IPS DF 6.9 (cell line): ENCODE measurements at regions not wholly inside any gene's neighbourhood (a gene's known extent, or its start where the extent isn't known, plus 50 kb on each side); places are given as distances from the start of the nearest gene placed in this dataset.
"Not testable (repeated sequence)": the region's sequence is repeated elsewhere in the genome, so short reads cannot be mapped to it uniquely, and the experiment has no call there.

Source experiments
- DNase-seq: peaks from one replicate; pipeline ENCODE4 v3.0.0-alpha.2; 2013; ENCODE audit warnings: low read depth, low spot score
- H3K27ac ChIP-seq: one replicate; pipeline ENCODE4 v1.5.1; 2013; ENCODE audit warnings: low read length, control low read depth
- H3K27me3 ChIP-seq: 2 replicates; pipeline ENCODE4 v1.6.1; 2013; ENCODE audit warnings: mild to moderate bottlenecking, low read length; ENCODE audit not compliant: control insufficient read depth, insufficient read depth
- H3K36me3 ChIP-seq: 2 replicates; pipeline ENCODE4 v1.6.1; 2013; ENCODE audit warnings: low read length; ENCODE audit not compliant: control insufficient read depth, insufficient read depth
- H3K4me1 ChIP-seq: 2 replicates; pipeline ENCODE4 v1.6.1; 2013; ENCODE audit warnings: low read length; ENCODE audit not compliant: control insufficient read depth, insufficient read depth
- H3K4me3 ChIP-seq: 2 replicates; pipeline ENCODE4 v1.5.1; 2013; ENCODE audit warnings: mild to moderate bottlenecking, low read length
- H3K9me3 ChIP-seq: 2 replicates; pipeline ENCODE4 v1.6.1; 2013; ENCODE audit warnings: low read length, inconsistent platforms; ENCODE audit not compliant: control insufficient read depth, insufficient read depth
- WGBS: extraction: QIAGEN DNeasy Blood & Tissue Kit; methylation state at CpG from one replicate; pipeline ENCODE4 v1.1.7; 2013; ENCODE audit warnings: mixed read lengths, missing lambda C conversion rate; ENCODE audit not compliant: insufficient read length, insufficient coverage; 5-methylcytosine and 5-hydroxymethylcytosine counted together

GRCh38 chr2:16199882-16200553 lies 259.7 kb downstream of the MYCN start:
- H3K4me1 ChIP-seq, result no peaks in the 10 kb centered on the region
- no peak overlapping the region for H3K27ac ChIP-seq
- WGBS, result no CpG with 5 or more reads among the region's 10 CpGs
- H3K9me3 ChIP-seq, result no peaks in the 10 kb centered on the region
- no peak overlapping the region for H3K4me3 ChIP-seq
- H3K36me3 ChIP-seq, result no peaks in the 10 kb centered on the region
- no peak for DNase-seq
- H3K27me3 ChIP-seq, result no peaks in the 10 kb centered on the region

DNA sequence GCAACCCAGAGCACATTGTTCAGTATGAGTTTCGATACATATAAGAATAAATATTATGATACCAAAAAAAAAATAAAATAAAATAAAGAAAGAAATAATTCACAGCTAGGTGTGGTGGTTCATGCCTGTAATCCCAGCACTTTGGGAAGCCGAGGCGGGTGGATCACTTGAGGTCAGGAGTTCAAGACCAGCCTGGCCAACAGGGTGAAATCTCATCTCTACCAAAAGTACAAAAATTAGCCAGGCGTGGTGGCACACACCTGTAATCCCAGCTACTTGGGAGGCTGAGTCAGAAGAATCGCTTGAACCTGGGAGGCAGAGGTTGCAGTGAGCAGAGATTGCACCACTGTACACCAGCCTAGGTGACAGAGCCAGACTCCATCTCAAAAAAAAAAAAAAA lies 258.9 kb downstream of the MYCN start:
- not testable (repeated sequence) for DNase-seq, H3K36me3 ChIP-seq, H3K4me1 ChIP-seq, H3K27ac ChIP-seq, H3K27me3 ChIP-seq, H3K4me3 ChIP-seq, H3K9me3 ChIP-seq
- WGBS, result no CpG with 5 or more reads among the region's 5 CpGs

DNA sequence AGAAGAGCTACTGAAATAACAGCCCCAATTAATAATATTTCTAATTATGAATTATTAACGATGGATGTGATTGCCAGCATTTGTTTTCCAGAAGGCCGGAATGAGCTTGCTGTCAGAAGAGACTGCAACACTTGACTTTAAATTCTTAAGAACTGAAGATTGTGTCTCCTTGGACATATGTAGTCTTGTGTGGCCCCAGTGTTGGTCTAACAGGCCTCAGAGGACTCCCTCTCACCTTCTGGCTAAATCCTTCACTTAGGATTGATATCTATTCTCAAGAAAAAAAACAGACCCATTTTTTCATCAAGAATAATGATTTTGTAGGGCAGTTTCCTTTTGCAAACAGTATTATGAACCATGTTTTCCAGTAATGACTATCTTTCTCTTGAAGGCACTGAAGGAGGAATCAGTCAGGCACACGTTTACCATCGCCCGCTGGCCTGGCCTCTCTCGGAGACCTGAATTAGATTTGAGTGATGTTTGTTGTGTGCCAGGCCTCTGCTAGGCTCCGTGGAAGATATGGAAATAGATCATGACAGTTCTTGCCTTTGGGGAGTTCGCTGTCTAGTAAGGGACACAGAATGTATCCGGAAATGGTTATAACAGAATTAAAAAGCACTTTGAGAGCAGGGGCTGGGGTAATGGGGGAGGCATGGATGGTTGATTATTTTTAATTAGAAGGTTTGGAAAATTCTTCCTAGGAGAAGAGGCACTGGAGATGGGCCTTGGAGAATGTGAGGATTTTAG lies 258.0 kb downstream of the MYCN start:
- H3K36me3 ChIP-seq, result no peaks in the 10 kb centered on the region
- DNase-seq, result no peak
- H3K27me3 ChIP-seq, result no peaks in the 10 kb centered on the region
- no CpG with 5 or more reads among the region's 9 CpGs for WGBS
- H3K4me1 ChIP-seq, result no peaks in the 10 kb centered on the region
- no peak overlapping the region for H3K4me3 ChIP-seq
- H3K9me3 ChIP-seq, result no peaks in the 10 kb centered on the region
- H3K27ac ChIP-seq, result no peak overlapping the region

DNA sequence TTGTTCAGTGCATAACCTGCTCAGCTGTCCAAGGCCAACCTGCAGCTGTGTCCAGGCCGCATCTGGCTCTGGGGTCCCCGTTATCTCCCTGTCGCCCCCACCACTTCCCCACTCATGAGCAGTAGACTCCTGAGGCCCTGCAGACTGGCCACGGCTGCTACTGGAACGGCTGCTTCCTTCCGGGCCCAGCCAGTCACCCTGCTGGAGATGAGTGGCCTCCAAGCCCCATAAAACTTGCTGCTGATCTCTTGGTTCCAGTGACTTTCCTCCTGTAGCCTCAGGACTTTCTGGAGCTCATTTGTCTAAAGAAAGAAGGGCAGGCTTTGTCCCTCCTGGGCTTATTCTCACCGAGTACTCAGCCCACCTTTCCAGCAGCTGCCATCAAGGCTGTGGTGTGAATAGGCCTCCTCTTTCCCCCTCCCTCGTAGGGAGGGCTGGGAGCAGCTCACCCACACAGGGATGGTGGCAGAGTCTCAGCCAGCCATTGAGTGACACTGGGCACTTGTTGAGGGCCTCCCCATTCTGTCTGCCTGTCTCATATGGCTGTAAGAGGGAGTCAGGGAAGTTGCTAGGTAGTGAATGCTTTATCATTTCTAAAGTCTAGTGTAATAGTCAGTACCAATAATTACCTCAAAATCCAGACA lies 257.3 kb downstream of the MYCN start:
- Histone ChIP-seq H3K27ac (no peak overlapping the region), H3K4me3 (no peak overlapping the region), H3K27me3 (no peaks in the 10 kb centered on the region), H3K36me3 (no peaks in the 10 kb centered on the region), H3K9me3 (no peaks in the 10 kb centered on the region), H3K4me1 (no peaks in the 10 kb centered on the region)
- no peak for DNase-seq
- WGBS, result no CpG with 5 or more reads among the region's 8 CpGs

- WGBS, result no CpG with 5 or more reads among the region's 15 CpGs
- Histone ChIP-seq H3K27ac (no peak overlapping the region), H3K36me3 (no peaks in the 10 kb centered on the region), H3K4me1 (no peaks in the 10 kb centered on the region), H3K4me3 (no peak overlapping the region), H3K9me3 (no peaks in the 10 kb centered on the region), H3K27me3 (no peaks in the 10 kb centered on the region)
- no peak for DNase-seq
Observed at GRCh38 chr2:16196687-16197503, 256.5 kb downstream of the MYCN start.

- WGBS, result no CpG with 5 or more reads among the region's 6 CpGs
- Histone ChIP-seq H3K4me1 (no peaks in the 10 kb centered on the region), H3K4me3 (no peak overlapping the region), H3K36me3 (no peaks in the 10 kb centered on the region), H3K27ac (no peak overlapping the region), H3K27me3 (no peaks in the 10 kb centered on the region), H3K9me3 (no peaks in the 10 kb centered on the region)
- DNase-seq, result no peak
Observed at GRCh38 chr2:16195681-16196070, 255.3 kb downstream of the MYCN start.

- Histone ChIP-seq H3K9me3 (no peaks in the 10 kb centered on the region), H3K4me3 (no peak overlapping the region), H3K4me1 (no peaks in the 10 kb centered on the region), H3K36me3 (no peaks in the 10 kb centered on the region), H3K27me3 (no peaks in the 10 kb centered on the region), H3K27ac (no peak overlapping the region)
- no peak for DNase-seq
- WGBS, result no CpG with 5 or more reads among the region's 6 CpGs
Observed at GRCh38 chr2:16194931-16195680, 254.8 kb downstream of the MYCN start.

- no peak overlapping the region for H3K4me3 ChIP-seq
- no peaks in the 10 kb centered on the region for H3K9me3 ChIP-seq
- H3K27me3 ChIP-seq, result no peaks in the 10 kb centered on the region
- no peak overlapping the region for H3K27ac ChIP-seq
- no CpG with 5 or more reads among the region's 4 CpGs for WGBS
- no peaks in the 10 kb centered on the region for H3K4me1 ChIP-seq
- no peak for DNase-seq
- H3K36me3 ChIP-seq, result no peaks in the 10 kb centered on the region
Observed at GRCh38 chr2:16194530-16194929, 254.2 kb downstream of the MYCN start.

- H3K27ac ChIP-seq, result no peak overlapping the region
- H3K36me3 ChIP-seq, result no peaks in the 10 kb centered on the region
- no peak overlapping the region for H3K4me3 ChIP-seq
- H3K4me1 ChIP-seq, result no peaks in the 10 kb centered on the region
- DNase-seq, result no peak
- H3K9me3 ChIP-seq, result no peaks in the 10 kb centered on the region
- WGBS, result no CpG with 5 or more reads among the region's 1 CpG
- H3K27me3 ChIP-seq, result no peaks in the 10 kb centered on the region
Observed at GRCh38 chr2:16194096-16194390, 253.7 kb downstream of the MYCN start.
